ENCODE measurements at regions not wholly inside any gene's neighbourhood (a gene's known extent, or its start where the extent isn't known, plus 50 kb on each side); places are given as distances from the start of the nearest gene placed in this dataset.

DNA sequence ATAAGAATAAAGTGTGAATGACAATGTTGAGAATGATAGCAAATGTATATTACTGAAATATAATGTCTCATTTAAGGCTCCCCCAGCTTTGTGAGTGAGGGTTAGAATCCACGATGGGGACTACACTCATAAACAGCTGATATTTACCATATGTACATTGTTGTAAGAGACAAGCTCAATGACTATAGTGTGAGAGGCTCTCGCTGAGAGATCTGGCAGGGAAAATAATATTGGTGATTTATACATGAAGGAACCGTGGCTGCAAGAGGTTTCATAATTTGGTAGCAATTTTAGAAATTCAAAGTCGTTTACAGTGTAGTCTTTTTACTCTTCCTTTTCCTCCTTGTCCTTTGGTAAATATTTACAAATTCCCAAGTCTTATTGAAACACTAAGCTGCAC, 342.2 kb upstream of the AKR1E2 start:
- WGBS, 2 donors, result 58 to 66% methylated on average over 4 of the region's 4 CpGs
- H3K4me3 ChIP-seq, result no peak overlapping the region
- H3K9me3 ChIP-seq, result no peaks in the 10 kb centered on the region
- H3K4me1 ChIP-seq, result no peaks in the 10 kb centered on the region
- no peaks in the 10 kb centered on the region for H3K27me3 ChIP-seq
- no peaks in the 10 kb centered on the region for H3K36me3 ChIP-seq
- DNase-seq, result no peak
- intact Hi-C loops (cut with DNase I), result no loop called here
- TF ChIP-seq EP300 (IDR thresholded peaks at IDR 0.05) (no peak), POLR2AphosphoS5 (IDR thresholded peaks at IDR 0.05) (no peak), POLR2A (IDR thresholded peaks at IDR 0.05) (no peak)
- TF ChIP-seq, protein P1, sequence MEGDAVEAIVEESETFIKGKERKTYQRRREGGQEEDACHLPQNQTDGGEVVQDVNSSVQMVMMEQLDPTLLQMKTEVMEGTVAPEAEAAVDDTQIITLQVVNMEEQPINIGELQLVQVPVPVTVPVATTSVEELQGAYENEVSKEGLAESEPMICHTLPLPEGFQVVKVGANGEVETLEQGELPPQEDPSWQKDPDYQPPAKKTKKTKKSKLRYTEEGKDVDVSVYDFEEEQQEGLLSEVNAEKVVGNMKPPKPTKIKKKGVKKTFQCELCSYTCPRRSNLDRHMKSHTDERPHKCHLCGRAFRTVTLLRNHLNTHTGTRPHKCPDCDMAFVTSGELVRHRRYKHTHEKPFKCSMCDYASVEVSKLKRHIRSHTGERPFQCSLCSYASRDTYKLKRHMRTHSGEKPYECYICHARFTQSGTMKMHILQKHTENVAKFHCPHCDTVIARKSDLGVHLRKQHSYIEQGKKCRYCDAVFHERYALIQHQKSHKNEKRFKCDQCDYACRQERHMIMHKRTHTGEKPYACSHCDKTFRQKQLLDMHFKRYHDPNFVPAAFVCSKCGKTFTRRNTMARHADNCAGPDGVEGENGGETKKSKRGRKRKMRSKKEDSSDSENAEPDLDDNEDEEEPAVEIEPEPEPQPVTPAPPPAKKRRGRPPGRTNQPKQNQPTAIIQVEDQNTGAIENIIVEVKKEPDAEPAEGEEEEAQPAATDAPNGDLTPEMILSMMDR (IDR thresholded peaks at IDR 0.05), result no peak
- H3K27ac ChIP-seq, result no peak overlapping the region

DNA sequence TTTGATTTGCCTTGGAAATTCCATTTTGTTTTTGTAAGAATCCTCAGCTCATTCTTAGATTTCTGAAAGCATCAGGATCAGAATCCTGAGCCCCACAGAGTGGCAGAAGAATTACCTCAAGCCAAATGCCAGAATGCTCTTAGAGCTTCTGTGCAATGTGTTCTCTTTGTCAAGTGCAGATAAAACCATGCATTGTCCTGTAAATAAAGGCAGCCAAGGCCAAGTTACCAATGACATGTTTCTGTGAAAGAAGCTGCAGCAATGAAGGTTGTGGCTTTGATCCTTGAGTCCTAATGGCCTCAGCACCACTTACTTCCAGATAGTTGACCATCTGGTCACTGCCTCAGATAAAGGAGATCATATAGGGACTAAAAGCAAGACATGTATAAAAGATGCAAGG, 343.3 kb upstream of the AKR1E2 start:
- no peak overlapping the region for H3K4me3 ChIP-seq
- H3K36me3 ChIP-seq, result no peaks in the 10 kb centered on the region
- TF ChIP-seq, protein P1 (IDR thresholded peaks at IDR 0.05), result no peak
- TF ChIP-seq POLR2A (IDR thresholded peaks at IDR 0.05) (no peak), EP300 (IDR thresholded peaks at IDR 0.05) (no peak), POLR2AphosphoS5 (IDR thresholded peaks at IDR 0.05) (no peak)
- H3K27ac ChIP-seq, result no peak overlapping the region
- intact Hi-C loops (cut with DNase I), result no loop called here
- H3K4me1 ChIP-seq, result no peaks in the 10 kb centered on the region
- no peaks in the 10 kb centered on the region for H3K27me3 ChIP-seq
- DNase-seq, result no peak
- H3K9me3 ChIP-seq, result no peaks in the 10 kb centered on the region

DNA sequence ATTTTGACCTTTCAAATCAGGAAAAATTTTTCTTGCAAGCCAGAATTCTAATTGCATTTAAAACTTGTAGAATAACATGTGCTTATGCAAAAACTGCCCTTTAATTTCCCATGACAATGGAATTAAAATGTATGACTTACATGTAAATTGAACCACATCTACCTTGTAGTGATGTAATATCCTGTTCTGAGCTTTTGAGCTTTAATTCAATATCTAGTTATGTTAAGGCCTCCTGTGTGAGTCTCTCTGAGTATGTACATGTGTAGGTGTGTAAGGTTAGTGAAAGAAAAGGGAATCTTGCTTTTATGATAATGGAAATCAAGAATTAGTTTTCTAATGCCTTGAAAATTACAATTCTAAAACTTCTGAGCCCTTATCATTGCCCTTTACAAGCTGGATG, 344.8 kb upstream of the AKR1E2 start:
- Histone ChIP-seq H3K4me3 (no peak overlapping the region), H3K36me3 (no peaks in the 10 kb centered on the region), H3K27ac (no peak overlapping the region), H3K4me1 (no peaks in the 10 kb centered on the region), H3K9me3 (no peaks in the 10 kb centered on the region), H3K27me3 (no peaks in the 10 kb centered on the region)
- intact Hi-C loops (cut with DNase I), result no loop called here
- DNase-seq, result no peak
- TF ChIP-seq POLR2A (IDR thresholded peaks at IDR 0.05) (no peak), POLR2AphosphoS5 (IDR thresholded peaks at IDR 0.05) (no peak), EP300 (IDR thresholded peaks at IDR 0.05) (no peak)
- TF ChIP-seq, protein P1 (IDR thresholded peaks at IDR 0.05), result no peak

DNA sequence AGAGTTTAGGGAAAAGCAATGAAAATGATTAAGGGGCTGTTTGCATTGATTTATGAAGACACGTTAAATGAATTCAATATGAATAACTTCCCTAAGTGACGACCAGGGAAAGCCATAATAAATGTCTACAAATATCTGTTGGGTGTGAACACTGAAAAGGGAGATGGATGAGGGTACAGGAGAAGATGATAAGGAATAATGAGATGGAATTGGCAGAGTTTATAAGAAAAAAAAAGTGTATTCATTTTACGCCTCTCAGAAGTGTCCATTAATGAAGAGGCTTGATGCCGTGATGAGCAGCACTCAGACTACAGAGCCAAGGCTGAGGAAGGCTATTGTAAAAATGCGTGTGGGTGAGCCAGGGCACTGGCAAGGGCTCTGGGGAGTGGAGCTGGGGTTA, 346.7 kb upstream of the AKR1E2 start:
- Histone ChIP-seq H3K36me3 (no peaks in the 10 kb centered on the region), H3K27ac (no peak overlapping the region), H3K4me1 (no peaks in the 10 kb centered on the region), H3K27me3 (no peaks in the 10 kb centered on the region), H3K9me3 (no peaks in the 10 kb centered on the region), H3K4me3 (no peak overlapping the region)
- no peak for DNase-seq
- intact Hi-C loops (cut with DNase I), result no loop called here
- TF ChIP-seq POLR2AphosphoS5 (IDR thresholded peaks at IDR 0.05) (no peak), EP300 (IDR thresholded peaks at IDR 0.05) (no peak), POLR2A (IDR thresholded peaks at IDR 0.05) (no peak)
- TF ChIP-seq, protein P1 (IDR thresholded peaks at IDR 0.05), result no peak
- whole genome bisulfite sequencing, 2 donors, result 88 to 90% methylated on average over 5 of the region's 5 CpGs

DNA sequence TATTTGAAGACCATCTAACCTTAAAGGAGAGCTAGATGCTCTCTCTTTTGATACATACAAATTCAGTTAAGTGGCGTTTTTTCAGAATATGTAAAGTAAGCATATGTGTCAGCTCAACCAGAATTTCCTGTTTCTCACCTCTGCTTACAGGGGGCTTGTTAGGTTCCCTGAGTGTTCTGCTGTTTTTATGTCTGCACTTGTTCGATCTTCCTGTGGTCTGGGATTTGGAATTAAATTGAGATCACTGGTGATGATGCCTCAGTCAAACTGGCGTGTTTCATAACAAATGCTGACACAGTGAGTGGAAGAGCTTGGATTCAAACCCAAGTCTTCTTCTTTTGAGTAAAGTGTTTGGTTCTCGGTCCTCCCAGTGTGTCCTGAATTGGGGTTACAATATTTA, 348.3 kb upstream of the AKR1E2 start:
- Histone ChIP-seq H3K4me3 (no peak overlapping the region), H3K4me1 (no peaks in the 10 kb centered on the region), H3K27me3 (no peaks in the 10 kb centered on the region), H3K36me3 (no peaks in the 10 kb centered on the region), H3K27ac (no peak overlapping the region), H3K9me3 (no peaks in the 10 kb centered on the region)
- DNase-seq, result no peak
- intact Hi-C loops (cut with DNase I), result no loop called here
- 70 to 86% methylated on average over 4 of the region's 4 CpGs for WGBS, 2 donors
- TF ChIP-seq EP300 (IDR thresholded peaks at IDR 0.05) (no peak), POLR2AphosphoS5 (IDR thresholded peaks at IDR 0.05) (no peak), POLR2A (IDR thresholded peaks at IDR 0.05) (no peak)
- TF ChIP-seq, protein P1 (IDR thresholded peaks at IDR 0.05), result no peak

All from sigmoid colon (tissue), 6 donors.